ENCODE measurements at regions not wholly inside any gene's neighbourhood (a gene's known extent, or its start where the extent isn't known, plus 50 kb on each side); places are given as distances from the start of the nearest gene placed in this dataset.

DNA sequence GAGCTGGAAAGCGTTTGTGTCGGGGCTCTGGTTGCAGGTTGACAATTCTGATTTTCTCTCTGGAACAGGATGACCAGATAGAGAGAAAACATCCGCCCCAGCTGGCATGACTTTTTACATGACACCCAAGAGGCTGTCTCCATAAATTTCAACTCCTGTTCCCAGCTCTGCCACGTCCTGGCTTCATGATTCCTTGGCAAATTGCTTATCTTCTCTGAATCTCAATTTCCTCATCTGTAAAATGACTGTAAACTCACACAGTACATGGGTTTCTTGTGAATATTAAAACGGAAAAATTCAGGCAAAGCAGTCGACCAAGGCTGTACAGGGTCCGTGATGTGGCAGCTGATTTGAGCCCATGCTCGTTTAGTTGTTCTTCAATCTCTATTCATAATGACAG, 572.7 kb downstream of the AJAP1 start:
- DNase-seq (ENCODE audit: low spot score): no peak

DNA sequence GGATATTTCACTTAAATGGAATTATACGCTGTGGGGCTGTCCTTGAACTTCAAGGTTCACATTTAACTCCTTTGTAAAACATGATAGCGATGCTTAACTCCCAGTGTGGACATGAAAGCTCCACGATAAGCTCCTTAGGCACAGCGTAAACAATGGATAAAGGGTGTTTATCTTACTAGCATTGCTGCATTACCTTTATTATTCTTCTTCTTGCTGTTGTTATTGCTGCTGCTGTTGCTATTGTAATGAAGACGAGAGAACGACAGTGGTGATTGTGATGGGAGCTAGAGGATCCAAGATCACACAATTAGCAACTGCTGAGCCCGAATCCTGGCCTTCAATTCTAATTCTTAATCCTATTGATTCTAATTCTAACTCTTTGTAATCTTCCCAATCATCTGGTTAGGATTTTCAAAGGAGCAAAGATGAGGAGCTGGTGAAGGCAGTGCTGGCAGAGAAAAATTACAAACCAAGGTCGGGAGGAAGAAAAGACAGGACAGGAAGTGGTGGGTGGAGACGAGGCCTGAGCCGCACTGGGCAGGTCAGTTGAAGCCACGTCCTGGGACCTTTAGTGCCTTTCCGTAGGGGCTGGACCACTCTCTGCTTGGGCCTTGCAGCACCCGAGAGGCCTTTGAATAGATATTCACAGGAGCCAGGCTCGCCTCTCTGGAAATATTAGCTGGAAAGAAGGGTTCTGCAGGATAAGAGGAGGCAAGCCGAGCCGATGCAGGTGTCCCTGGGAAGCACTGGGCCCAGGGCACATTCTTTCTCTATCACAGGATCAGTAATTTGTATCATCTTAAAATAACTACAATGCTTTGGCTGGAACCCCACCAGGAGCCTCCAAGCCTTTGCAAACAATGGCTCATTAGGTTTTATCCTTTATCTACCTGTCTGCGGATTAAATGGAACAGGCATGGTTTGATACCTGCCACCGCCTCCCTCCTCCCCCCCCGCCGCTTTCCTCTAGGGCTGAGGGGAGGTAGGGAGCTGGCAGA, 571.6 kb downstream of the AJAP1 start:
- no peak for DNase-seq (ENCODE audit: low spot score)

DNA sequence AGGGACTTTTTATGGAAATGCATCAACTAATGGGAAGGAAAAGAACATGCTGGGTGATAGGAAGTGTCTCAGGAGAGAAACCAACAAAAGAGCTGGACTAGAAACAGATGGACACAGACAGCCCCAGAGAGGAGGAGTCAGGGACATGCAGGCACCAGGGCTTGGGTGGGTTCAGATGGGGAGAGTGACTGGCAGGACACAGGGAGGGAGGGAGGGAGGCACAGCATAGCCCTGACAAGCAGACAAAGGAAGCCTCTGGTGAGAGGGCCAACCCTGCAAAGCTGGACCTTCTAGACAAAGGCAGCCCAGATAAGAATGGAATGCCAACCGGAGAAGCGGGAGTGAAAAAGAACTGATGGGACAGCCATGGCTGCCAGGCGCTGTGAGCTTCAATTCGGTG, 568.8 kb downstream of the AJAP1 start:
- no peak for DNase-seq (ENCODE audit: low spot score)

DNA sequence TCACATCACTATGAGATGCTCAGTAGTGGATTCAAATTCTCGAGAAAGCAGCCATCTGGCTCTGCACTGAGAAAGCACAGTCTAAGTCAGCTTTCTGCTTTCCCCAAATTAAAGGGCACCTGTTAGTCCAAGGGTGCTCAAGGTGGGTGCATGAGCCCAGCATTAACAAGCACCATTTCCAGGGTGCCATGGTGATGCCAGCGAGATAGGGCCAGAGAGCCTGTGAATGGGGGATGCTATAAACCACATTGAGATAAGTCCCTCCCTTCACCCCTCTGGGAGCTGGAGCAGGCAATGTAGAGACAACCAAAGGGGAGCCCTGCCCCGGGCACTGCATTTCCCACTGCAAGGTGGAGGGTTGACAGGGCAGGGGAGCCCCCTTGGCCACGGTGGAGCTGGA, 568.2 kb downstream of the AJAP1 start:
- DNase-seq (ENCODE audit: low spot score): no peak

DNA sequence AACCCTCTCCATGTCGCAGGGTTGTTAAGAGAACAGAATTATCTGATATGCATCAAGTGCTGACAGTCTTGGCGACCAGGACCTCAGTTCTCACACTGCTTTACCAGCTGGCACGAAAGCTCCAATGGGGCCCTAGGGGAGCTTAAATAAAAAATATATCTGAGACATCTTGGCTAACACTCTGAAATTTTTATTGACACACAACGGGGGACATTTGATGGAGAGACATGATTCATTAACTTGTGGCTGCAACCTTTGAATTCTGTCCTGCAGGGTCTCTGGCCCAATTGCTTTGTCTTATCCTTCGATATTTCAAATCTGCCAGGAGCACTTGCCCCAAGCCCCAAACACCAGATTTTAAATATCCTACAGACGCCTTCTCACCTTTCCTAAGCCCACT, 567.0 kb downstream of the AJAP1 start:
- no peak for DNase-seq (ENCODE audit: low spot score)

DNA sequence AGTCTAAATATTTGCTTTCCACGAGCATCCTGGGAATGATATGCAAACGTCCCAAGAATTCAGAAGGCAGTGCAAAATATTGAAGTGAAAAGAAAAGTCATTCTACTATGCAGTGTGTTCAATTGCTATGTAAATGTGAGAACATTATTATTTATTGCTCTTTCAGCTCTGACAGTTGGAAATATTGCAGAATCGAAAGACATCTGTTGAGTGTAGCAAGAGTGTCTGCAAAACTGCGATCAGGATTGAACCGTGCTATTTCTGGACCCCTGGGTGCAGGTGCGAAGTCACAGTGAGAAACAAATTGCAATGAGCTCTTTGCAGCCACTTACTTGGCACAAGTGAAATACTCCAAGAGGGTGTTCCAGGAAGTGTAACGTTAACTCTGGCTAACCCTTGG, 566.4 kb downstream of the AJAP1 start:
- DNase-seq (ENCODE audit: low spot score): no peak

DNA sequence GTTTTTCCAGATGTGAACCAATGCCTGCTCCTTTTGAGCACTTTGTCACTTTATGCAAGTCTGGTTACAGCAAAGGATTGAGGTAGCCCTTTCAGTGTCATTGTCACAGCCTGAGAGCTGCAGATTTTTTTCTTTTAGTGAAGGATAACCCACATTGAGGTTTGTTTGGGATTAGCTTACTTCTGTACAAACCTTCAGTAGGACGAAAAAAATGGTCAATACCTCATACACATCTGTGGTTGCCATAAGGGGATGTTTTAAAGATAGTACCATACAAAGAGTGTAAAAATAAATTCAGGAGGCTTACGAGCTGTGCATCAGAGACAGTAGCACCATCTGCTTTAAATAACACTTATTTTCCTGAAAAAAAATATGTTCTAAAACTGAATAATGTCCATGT, 566.0 kb downstream of the AJAP1 start:
- no peak for DNase-seq (ENCODE audit: low spot score)

DNA sequence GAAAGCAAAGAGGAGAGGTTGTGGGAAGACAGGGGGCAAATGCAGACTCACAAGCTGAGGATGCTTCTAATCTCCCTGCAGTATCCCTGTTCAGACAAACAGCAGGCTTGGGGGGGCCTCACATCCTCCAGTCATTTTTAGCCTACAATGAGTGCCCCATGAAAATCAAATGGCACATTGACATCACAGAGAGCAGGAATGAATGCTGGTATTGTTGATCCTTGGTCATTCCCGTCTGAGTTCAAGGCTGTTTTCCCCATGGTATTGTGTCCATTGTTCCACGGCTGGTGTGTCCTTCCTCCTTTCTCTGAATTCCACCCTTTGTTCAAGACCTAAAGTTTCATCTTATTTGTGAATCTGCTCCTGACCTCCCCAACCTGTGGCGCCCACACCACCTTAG, 545.6 kb downstream of the AJAP1 start:
- DNase-seq (ENCODE audit: low spot score): no peak

DNA sequence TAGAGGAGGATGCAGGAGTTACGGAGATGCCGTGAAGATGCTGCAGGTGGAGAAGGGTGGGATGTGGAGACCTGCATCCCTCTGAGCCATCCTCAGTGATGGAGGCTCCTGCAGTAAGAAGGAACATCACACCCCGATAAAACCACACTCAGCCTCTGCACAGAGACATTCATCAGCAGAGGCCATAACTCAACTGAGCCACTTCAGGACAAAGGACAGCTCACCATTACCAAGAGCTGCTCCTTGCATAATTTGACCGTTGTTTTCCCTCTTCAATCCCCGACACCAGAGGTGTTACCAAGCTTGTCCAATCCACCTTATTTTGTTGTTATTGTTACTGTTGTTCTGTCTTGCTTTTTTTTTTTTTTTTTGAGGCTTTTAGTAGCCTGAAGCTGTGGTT, 543.9 kb downstream of the AJAP1 start:
- DNase-seq (ENCODE audit: low spot score): peak; percentile 9

DNA sequence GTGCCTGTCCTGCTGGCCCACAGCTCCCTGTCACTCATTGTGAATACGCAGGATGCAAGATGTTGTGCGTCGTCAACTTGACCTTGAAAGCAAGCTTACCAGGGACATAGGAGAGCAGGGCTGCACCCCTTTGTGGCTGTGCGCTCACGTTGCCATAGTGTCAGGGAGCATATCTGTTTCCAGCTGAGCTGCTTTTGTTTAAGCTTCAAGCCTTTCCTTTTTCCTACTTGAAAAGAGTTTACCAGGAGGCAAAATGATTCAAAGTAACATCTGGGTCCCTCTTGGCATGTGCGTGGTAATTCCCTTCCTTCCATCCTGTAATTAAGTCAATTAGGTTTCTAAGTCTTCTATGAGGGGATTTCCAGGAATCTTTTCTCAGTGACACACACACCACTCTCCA, 537.1 kb downstream of the AJAP1 start:
- DNase-seq (ENCODE audit: low spot score): no peak

DNA sequence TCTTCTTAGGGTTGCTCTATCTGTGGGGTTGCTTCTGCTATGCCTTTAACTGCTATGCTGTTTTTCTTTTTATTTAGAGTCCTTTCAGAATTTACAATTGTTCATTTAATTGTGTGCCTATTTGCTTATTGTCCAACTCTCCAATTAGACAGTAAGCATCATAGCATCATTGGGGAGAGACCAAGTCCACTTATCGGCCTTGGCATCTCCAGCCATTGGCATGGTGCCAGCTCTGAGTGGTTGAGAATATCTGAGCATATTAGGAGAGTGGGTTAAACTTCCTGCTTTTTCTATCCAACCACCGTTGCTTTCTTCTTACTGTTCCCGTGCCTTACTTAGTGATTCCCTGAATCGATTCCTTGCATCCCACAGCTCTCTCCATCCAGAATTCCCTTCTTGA, 535.0 kb downstream of the AJAP1 start:
- DNase-seq (ENCODE audit: low spot score): no peak

DNA sequence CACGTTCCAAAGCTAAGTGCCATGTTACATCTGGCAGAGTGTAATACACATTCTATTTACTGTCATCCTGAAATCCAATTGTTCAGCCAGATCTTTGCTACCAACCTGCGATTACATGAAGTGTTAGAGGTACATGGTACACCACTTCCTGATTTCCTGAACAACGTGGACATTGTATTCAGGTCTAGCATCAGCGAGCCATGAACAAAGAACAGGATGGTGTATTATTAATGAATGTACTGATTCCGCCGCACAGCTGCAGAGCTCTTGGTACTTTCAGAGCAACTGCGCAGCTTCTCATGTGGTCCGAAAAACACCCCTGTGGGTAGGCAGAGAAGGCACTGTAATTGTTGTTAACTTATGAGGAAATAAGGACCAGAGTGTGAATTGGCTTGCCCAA, 511.4 kb downstream of the AJAP1 start:
- no peak for DNase-seq (ENCODE audit: low spot score)

DNA sequence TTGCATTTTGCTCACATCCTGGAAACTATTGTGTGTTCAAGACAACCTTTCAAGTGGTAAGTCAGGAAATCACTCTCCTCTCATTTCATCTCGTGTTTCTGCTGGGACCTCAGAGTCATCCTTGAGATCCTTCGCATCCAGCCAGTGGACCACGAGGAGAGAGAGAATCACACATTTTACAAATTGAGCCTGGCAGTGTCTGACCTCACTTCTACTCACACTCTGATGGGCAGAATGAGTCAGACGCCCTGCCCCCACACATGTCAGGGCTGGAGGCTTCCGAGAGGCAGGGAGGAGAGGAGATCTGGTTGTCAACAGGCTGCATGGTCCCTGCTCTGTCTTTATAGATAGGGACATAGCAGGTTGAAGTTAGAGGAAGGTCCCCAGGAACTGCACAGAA, 509.7 kb downstream of the AJAP1 start:
- DNase-seq (ENCODE audit: low spot score): peak; percentile 34

DNA sequence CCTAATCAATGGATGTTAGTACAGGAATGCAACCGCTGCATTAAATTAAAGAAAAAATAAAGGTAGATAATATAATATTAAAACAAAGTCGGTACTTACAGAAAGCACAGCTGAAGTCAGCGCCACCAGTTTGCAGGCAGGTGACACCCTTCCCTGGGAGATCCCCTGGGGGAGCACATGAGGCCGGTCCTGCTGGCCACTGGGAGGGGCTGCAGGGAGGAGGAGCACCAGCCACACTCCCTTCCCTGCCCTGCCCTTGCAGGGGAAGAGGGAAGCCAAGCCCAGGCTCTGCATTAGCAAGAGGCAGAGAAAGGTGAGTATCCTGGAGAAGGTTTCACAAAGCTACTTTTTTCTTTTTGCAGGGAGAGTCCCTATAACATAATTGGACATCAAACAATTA, 507.0 kb downstream of the AJAP1 start:
- no peak for DNase-seq (ENCODE audit: low spot score)

DNA sequence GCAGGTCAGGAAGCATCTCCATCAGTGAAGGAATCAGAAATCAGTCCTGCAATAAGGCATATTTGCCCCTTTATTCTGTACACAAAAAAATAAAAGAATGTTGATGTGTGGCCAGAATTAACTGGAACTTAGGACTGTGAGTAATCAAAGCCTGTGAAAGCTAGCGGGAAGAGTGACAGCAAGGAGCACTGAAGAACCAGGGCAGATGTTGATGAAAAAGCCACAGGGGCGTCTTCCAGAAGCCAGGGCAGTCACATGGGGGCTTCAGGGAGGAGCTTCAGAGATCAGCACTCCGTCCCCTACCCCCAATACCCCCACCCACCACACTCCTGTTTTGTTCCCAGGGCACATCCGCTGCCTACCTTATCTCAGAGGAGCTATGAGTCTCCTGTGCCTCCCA, 502.8 kb downstream of the AJAP1 start:
- no peak for DNase-seq (ENCODE audit: low spot score)

DNA sequence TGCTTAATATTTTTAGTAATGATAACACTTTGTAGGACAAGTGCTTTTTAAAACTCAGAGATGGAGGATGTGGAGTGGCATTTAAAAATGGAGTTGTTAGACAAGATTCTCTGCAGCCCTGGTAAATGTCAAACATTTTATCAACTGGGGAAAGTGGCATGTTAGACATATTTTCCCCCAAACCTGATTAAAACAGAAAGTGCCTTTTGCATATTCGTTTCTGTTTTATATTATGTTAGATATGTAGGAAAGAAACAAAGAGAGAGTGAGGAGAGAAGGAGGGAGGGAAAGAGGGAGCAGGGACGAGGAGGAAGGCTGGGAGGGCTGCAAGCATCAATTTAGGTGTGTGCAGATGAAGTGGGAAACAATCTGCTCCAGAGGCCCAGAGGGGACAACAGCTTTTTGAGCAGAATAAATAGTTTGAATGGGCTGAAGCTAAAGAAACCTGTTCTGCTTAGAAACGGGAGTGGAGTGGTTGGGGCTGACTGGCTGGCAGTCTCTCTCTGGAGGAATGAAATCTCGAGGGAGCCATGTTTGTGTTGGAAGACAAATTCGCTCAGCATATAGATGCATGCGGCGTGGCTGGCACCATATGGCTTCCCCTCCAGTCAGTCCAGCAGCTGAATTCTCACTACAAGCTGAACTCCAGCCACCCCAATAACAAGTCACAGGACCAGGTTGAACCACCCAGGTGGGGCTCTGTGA, 502.2 kb downstream of the AJAP1 start:
- no peak for DNase-seq (ENCODE audit: low spot score)

DNA sequence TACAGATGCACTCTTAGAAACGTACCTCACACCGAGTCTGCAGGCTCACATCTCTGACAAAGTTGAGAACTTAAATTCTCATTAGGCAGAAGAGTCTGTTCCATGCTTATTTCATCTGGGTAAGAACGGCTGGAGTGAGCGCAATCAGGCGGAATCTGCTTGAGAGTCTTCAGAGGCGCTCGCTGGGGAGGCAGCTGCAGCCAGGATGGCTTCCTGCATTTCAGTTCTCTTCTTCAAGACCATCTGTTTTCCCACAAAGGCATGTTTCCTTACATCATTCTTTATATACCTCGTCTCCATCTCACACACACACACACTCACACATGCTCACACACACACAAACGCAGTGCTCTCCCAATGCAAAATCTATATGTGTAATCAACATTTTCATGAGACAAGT, 497.1 kb downstream of the AJAP1 start:
- DNase-seq (ENCODE audit: low spot score): no peak

DNA sequence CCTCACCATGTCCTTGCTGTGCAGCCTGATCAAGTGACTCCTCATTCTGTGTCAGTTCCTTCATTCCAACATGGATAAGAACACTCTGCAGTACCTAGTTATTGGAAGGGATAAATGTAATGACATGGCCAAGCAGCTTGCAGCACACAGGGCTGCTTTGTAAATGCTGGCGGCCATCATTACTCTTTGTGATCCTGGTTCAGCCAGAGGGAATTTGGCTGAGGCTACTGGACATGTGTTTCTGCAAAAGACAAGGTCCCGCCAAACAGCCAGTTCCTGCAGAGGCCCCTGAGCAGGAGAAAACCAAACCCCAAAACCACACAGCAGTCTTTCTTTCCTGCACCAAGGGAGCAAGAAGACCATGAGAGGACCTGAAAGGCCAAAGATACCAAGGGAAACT, 495.8 kb downstream of the AJAP1 start:
- no peak for DNase-seq (ENCODE audit: low spot score)

DNA sequence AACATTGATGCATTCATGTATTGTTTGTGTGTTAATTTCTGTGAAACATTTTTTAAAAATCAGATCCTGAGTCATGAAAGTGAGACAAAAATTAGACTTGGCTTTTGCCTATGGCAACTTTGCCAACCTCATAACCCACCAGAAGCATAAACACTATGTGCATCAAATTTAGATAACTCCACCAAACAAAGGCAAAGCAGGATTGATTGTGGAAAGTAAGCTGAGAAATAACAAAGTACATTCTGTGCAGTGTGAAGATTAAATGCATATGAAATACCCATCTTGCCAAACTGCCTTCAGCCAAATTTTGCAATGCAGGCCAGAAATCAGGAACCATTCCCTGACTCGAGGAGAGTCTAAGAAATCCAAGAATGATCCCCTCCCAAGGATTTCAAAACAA, 493.4 kb downstream of the AJAP1 start:
- no peak for DNase-seq (ENCODE audit: low spot score)

DNA sequence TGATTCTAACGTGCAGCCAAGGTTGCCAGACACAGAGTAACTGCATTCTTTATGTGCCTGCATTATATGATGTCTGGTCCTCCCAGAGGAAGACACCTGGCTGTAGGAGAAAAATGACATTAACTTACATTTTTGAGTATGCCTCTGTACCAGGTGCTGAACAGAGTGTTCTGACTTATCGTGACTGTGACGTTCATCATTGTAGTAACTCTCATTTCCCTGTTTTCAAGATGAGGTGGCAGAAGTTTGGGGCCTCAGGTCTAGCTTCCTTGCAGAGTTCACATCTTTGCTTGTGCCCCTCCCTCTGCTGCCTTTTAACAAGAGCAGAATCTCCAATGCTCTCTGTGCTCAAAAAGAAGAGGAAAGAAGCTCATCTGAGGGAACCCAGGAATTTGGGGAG, 488.0 kb downstream of the AJAP1 start:
- DNase-seq (ENCODE audit: low spot score): no peak

DNA sequence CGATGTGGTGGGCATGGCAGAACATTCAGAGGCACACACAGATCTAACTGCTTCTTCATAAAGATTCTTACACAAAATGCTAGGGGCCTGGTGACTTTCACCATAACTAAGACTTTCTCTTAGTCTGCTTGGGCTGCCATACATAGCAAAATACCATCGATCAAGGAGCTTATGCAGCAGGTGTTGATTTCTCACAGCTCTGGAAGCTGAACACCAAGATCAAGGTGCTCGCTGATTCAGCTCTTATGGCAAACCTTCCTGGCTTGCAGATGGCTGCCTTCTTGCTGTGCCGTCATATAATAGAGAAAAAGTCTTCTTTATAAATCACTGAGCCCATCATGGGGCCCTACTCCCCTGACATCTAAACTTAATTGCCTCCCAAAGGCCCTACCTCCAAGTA, 487.3 kb downstream of the AJAP1 start:
- no peak for DNase-seq (ENCODE audit: low spot score)

DNA sequence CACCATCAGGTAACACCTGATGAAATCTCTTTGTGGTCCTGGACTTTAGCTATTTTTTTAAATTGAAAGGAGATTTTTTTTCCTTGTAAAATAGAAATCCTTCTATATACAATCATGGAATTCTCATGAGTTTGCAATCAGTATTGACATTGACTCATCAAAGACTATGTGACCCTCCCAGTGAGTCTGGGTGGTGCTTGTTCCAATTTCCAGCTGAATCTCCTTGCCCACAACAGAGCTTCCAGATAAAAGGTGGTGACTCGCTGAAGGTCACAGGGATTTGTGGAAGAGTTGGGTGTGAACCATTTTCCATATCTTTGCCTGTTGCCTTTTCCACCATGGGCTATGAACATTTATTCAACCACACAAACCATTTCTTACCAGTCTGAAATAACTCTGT, 486.6 kb downstream of the AJAP1 start:
- no peak for DNase-seq (ENCODE audit: low spot score)

DNA sequence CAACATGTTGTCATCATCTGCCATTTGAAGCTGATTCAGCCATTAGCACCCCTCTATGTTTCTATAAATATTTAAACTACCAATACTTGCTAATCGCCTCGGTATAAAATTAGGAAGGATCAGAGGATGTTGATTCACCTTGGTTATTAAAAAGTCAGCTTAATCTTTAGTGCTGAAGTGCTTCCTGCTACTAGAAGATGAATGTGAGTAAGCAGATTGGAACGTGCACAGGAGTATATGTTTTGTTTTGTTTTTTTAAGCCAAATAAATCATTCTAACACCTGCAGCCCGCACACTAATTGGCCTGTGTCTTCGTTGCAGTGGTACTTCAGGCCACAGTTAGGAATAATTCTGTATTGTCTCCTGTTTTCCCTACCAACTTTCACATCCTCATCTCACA, 485.7 kb downstream of the AJAP1 start:
- no peak for DNase-seq (ENCODE audit: low spot score)
